GM21619 (cell line): ENCODE measurements at regions not wholly inside any gene's neighbourhood (a gene's known extent, or its start where the extent isn't known, plus 50 kb on each side); places are given as distances from the start of the nearest gene placed in this dataset.
"Not testable (repeated sequence)": the region's sequence is repeated elsewhere in the genome, so short reads cannot be mapped to it uniquely, and the experiment has no call there.

ENCODE experiments used
- ATAC-seq: cut with Tn5 transposase; IDR thresholded peaks from one replicate; pipeline ENCODE4 v1.9.1; 2021; ENCODE audit not compliant: unreplicated experiment

GRCh38 chr2:44051593-44052347, 56.0 kb upstream of the LRPPRC start:
- no peak for ATAC-seq

- no peak for ATAC-seq
These were observed 56.8 kb upstream of the LRPPRC start for GRCh38 chr2:44052584-44052983.

GRCh38 chr2:44053052-44053451, 57.3 kb upstream of the LRPPRC start:
- no peak for ATAC-seq

GRCh38 chr2:44053456-44053855, 57.7 kb upstream of the LRPPRC start:
- no peak for ATAC-seq

- ATAC-seq = no peak
These were observed 59.4 kb upstream of the LRPPRC start for GRCh38 chr2:44055229-44055628.

- ATAC-seq = no peak
These were observed 59.9 kb upstream of the LRPPRC start for GRCh38 chr2:44055664-44056063.

- no peak for ATAC-seq
These were observed 61.2 kb upstream of the LRPPRC start for GRCh38 chr2:44056947-44057346.

GRCh38 chr2:44060286-44060685, 64.5 kb upstream of the LRPPRC start:
- not testable (repeated sequence) for ATAC-seq

GRCh38 chr2:44060990-44061389, 65.2 kb upstream of the LRPPRC start:
- no peak for ATAC-seq

- ATAC-seq = no peak
These were observed 65.7 kb upstream of the LRPPRC start for GRCh38 chr2:44061469-44061868.

GRCh38 chr2:44061876-44062275, 66.1 kb upstream of the LRPPRC start:
- no peak for ATAC-seq

GRCh38 chr2:44063033-44063432, 67.2 kb upstream of the LRPPRC start:
- no peak for ATAC-seq

GRCh38 chr2:44064281-44064680, 68.5 kb upstream of the LRPPRC start:
- ATAC-seq = not testable (repeated sequence)

- ATAC-seq = not testable (repeated sequence)
These were observed 71.4 kb upstream of the LRPPRC start for GRCh38 chr2:44067012-44067790.

GRCh38 chr2:44067791-44068181, 72.0 kb upstream of the LRPPRC start:
- not testable (repeated sequence) for ATAC-seq

- ATAC-seq = no peak
These were observed 75.8 kb upstream of the LRPPRC start for GRCh38 chr2:44071454-44072046.

GRCh38 chr2:44073667-44074066, 77.9 kb upstream of the LRPPRC start:
- ATAC-seq = not testable (repeated sequence)

- ATAC-seq = not testable (repeated sequence)
These were observed 79.0 kb upstream of the LRPPRC start for GRCh38 chr2:44074795-44075194.

- no peak for ATAC-seq
These were observed 79.8 kb upstream of the LRPPRC start for GRCh38 chr2:44075541-44075940.

GRCh38 chr2:44077942-44078511, 82.2 kb upstream of the LRPPRC start:
- no peak for ATAC-seq

GRCh38 chr2:44079686-44080085, 83.9 kb upstream of the LRPPRC start:
- ATAC-seq = no peak

- no peak for ATAC-seq
These were observed 85.6 kb upstream of the PPM1B start for GRCh38 chr2:44083054-44083453.
